HG02763 (cell line): ENCODE measurements at regions not wholly inside any gene's neighbourhood (a gene's known extent, or its start where the extent isn't known, plus 50 kb on each side); places are given as distances from the start of the nearest gene placed in this dataset.
"Not testable (repeated sequence)": the region's sequence is repeated elsewhere in the genome, so short reads cannot be mapped to it uniquely, and the experiment has no call there.

Experiments
- ATAC-seq: cut with Tn5 transposase; IDR thresholded peaks from one replicate; pipeline ENCODE4 v1.9.1; 2021; ENCODE audit warnings: mild to moderate bottlenecking, moderate library complexity; ENCODE audit not compliant: unreplicated experiment

DNA sequence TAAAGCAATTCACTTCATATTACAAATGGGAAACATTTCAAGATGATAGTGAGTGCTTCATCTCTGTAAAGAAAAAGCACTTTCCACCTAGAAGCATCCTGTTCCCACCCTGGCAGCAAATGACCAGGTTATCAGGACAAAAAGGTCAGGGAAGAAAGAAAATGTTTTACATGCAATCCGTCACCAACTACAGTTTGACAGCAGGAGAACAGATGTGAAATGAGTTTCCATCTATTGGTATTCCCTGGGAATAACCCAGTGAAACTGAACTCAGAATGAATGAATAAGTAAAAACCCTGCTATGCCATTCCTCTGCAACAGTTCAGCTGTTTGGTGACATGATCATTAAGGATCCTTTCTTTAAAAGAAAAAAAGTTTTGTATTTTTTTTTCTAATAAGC lies 67.6 kb downstream of the HTR1A start:
- ATAC-seq, result no peak

DNA sequence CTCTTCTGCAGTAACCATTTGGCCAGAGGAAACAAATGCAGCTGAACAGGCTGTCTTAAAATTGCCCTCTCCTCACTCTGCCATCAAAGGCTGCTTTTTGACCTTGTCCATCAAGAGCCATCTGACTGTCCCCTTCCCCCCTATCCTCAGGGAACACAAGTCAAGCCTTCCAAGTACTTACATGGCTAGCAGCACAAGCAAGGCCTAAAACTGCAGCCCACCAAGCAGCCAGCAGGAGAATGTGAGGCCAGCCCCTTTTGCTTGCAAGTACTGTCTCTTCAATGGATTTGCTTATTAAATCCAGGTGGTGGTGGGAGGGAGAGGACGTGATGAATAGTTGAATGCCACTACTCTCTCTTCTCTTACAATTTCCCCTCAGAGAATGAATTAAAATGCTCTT lies 83.5 kb downstream of the HTR1A start:
- no peak for ATAC-seq

DNA sequence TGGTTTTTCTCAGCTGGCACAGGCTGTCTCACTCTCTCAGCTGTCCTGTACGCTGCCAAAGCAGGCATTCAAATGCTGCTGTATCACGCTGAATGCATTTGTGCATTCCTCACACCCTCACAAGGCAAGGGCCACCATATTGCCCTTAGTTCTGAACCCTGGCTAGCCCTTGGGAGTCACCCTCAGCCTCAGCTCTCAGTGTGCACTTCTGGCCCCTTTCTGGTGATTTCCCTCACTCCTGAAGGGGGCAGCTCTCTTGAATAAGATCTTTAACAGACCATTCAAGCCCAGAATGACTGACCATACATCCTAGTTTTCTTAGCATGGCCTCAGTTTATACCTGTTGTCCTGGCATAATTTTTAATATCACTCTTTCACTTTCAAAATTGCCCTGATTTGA lies 84.3 kb downstream of the HTR1A start:
- ATAC-seq, result no peak

DNA sequence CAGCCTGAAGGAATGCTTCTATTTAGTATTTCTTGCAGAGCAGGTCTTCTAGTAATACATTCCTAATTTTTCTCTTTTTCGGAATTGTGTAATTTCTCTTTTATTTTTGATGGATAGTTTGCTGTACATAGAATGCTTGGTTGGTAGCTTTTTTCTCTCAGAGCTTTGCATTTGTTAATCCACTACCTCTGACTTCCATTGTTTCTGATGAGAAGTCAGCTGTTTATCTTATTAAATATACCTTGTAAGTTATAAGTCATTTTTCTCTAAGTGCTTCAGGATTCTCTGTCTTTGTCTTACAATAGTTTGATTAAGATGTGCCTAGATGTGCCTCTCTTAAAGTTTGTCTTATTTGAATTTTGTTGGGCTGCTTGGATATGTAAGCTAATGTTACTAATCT lies 101.9 kb downstream of the HTR1A start:
- no peak for ATAC-seq

DNA sequence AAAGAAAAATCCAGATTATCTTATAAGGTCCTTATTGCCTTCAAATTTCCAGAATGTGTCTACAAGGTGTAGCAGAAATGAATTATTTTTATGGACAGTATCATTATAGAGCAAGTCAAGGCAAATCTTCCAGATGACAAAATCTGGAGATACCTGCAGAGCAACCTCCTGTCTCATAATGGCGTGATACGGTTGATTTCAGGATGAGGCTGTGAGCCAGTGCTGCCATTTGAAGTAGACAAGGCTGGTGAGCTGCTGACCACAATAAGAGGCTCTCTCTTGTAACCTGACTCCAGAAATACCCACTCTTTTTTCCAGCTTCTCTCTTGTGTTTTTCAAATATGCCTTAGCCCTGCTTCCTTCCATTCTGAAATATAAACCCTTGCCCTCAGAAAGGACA lies 108.2 kb downstream of the HTR1A start:
- ATAC-seq, result no peak

DNA sequence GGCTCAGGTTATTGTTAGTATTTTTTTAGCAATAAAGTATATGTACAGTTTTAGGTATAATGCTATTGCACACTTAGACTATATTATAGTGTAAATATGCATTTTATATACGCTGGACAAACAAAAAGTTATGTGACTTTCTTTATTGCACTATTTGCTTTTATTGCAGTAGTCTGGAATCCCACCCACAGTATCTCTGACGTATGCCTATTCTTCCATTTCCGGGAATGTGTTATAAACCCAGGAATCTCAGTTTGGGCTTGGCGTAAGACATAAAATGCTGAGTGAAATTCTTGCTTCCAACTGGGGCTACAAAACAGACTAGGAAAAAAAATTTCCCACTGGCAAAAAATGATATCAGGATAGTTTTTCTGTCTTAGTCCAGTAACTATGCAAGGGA lies 119.1 kb downstream of the HTR1A start:
- no peak for ATAC-seq

DNA sequence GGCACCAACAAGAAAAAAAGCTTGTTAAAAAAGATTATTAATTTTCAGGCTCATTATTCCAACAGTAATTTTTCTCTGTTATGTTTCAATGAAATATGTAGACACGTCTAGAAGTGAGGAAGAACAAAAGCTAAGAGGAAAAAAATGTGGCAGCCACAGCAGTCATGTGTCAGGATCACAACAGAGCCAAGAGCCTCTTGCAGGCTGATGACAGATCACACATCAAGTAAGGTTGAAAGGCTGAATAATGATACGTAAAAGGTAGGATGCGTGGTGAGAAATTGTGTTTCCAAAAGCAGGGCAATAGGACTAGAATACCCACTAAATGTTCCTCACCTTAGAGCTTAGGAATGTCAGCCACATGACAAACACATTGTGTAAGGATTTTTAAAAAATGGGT lies 124.8 kb downstream of the HTR1A start:
- no peak for ATAC-seq

DNA sequence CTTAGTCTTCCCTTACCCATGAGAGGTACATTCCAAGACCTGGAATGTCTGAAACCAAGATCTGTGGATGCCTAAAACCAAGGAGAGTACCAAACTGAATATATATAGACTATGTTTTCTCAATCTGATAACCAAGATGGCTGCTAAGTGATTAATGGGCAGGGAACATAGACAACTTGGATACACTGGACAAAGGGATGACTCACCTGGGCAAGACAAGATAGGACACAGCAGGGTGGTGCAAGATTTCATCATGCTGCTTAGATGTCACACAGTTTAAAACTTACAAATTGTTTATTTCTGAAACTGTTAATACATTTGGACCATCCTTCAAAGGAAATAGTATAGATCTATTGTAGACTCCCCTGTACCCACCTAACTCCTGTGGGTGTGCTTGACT lies 130.9 kb downstream of the HTR1A start:
- ATAC-seq, result no peak

DNA sequence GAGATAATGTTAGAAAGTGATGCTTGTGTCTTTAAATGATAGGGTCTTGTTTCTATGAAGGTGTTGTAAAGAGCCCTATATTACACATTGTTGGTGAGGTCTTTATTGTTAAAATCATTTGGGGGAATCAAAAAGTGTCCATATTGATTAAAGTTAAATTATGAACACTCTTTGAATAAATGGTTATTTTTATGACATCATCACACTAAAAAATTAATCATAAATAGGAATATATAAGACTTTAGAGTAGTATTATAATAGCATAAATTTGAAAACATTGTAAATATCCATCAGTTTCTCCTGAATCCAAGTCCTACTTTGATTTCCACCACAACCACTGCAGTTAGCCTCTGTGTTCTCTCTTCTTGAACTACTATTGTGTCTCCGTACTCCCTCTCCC lies 136.3 kb downstream of the HTR1A start:
- no peak for ATAC-seq

DNA sequence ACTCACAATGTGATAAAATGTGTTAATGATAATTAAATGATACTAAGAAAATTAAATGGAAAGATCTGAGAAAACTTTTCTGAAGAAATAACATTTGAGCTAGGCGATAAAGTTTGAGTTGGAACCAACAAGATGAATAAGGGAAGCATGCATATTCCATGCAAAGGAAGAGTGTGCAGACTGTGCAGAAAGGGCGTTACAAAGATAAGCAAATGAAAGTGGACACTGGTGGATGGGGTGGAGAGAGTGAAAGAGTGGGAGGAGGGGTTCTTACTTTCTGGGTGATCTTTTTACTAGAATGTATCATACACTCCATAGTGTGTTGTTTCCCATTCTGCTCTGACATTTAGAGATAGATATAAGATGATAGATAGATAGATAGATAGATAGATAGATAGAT lies 138.7 kb downstream of the HTR1A start:
- ATAC-seq, result no peak

DNA sequence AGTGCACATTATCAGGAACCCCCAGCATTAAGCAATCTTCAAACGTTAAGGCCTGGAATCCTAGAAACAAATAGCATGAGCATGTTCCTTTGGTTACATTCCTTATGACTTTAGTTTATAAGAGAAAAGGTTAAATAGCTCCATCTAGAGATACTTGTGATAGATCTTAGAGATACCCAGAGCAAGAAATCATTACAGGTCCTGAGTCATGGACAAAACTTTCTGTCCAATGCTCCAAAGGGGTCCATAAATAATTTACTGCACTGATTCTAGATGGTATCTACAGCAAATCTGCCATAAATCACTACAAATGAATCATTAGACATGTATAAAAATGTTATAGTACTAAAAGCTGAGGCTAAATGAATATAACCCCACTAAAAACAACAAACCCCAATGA lies 139.6 kb downstream of the HTR1A start:
- ATAC-seq, result no peak

DNA sequence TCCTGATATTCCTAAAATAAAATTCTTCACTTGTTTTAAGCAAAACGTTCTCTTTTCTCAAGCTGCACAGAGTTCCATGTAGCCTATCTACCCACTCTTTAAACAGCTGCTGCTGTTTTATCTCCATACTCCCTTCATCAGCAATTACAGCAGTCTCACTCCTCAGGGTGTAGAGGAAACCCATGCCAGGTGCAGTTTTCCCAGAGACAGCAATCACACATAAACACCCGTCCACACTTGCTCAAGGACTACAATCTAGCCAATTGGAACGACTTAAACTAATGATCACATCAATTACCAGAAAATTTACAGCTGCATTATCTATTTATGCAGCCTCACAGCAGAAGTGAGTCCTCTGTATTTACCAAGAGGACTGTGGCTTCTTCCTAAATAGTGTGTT lies 141.7 kb downstream of the HTR1A start:
- no peak for ATAC-seq

DNA sequence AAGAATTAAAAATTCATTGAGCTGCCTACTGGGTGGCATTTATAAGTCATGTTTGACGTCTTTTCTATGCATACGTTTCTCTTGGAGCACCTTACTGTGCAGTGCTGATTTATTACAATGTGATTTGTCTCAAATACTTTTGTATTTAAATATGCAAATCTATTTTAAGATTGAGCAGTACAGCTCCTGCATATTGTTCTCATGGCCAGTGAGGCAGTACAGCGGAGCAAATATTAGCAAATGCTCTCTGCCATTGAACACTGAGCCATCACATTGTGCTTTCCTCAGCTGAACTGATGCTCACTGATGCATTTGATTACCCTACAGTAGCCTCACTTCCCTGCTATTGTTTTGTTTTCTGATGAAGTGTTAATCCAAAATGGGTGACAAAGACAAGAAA lies 149.6 kb downstream of the HTR1A start:
- no peak for ATAC-seq

DNA sequence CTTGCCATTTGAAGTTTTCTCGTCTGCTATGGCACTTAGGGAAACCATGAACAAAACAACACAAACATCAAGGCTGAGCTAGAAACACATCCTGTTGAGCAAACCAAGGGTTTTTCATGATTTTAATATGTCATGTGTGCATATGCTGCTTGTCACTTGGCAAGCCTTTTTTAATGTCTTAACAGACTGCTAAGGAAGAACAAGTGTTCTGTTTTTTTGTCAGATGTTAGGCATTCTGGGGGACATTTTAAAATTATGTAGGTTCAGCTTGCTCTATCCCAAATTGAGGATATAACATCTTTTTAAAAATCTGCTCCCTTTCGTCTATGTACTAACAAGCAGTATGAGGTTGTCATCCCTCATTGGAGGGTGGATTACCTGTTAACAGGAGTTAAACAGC lies 150.3 kb downstream of the HTR1A start:
- ATAC-seq, result no peak

DNA sequence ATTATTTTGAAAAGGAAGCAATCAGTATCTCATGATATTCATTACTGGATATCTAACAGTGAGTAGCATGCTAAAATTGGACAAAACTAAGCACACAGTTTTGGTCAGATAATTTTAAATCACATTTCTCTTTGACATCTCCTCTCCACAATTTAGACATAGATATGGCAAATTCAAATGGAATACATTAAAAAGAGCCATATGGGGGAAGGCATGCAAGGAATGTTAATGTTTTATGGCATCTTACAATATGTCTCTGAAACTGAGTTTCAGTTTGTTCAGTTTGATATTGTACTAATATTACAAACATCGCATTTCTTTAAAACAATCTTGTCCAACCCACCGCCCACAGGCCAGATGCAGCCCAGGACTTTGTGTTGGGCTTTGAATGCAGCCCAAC lies 151.0 kb downstream of the HTR1A start:
- no peak for ATAC-seq

DNA sequence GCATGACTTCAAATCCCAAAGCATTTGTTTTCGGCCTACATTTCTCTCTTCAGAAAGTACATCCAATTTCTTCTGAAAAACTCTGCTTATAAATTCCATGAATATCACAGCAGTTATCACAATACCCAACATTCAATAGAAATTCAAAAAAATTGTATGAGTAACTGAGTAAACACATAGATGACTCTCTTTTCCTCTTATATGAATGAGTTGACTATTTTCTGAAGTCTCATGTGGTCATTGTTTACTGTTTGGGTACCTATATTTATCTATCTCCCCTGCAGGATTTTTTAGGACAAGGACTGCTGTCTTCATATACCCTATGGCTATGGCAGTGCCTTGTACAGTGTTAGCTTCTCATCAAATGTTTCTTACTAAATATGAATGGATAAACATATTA lies 157.1 kb downstream of the HTR1A start:
- no peak for ATAC-seq

DNA sequence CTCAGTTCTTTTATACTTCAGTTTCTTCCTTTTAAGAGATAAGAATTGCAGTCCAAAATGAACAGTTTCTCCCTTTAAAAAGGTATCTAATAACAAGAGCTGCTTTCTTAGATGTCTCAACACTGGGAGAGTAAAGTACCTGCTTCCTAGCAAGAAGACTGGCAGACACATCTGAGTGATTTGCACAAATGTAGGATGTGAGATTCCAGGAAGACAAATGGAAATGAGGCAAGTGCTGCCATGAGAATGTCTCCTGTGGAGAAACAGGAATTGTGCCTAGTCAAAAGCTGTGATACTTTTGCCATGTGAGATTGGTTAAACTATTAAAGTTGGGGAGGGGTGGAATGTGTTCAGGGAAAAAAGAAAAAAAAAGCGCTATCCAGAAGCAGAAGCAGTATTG lies 159.1 kb downstream of the HTR1A start:
- ATAC-seq, result no peak

DNA sequence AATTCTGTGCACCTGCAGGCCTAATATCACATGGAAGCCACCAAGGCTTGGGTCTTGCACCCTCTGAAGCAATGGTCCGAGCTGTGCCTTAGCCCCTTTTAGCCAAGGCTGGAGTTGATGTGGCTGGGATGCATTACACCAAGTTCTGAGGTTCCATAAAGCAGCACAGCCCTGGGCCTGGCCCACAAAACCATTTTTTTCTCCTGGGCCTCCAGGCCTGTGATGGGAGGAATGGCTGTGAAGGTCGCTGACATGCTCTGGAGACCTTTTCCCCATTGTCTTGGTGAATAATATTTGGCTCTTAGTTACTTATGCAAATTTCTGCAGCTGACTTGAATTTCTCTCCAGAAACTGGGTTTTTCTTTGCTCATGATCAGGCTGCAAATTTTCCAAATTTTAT lies 167.3 kb downstream of the HTR1A start:
- no peak for ATAC-seq

DNA sequence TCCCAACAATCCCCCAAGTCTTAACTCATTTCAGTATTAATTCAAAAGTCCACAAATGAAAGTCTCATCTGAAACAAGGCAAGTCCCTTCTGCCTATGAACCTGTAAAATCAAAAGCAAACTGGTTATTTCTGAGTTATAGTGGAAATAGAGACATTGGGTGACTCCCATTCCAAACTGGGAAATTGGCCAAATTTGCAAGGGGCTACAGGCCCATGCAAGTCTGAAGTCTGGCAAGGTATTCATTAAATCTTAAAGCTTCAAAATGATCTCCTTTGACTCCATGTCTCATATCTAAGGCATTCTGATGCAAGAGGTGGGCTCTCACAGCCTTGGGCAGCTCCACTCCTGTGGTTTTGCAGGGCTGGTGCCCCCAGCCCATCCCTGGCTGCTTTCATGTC lies 167.9 kb downstream of the HTR1A start:
- ATAC-seq, result no peak

DNA sequence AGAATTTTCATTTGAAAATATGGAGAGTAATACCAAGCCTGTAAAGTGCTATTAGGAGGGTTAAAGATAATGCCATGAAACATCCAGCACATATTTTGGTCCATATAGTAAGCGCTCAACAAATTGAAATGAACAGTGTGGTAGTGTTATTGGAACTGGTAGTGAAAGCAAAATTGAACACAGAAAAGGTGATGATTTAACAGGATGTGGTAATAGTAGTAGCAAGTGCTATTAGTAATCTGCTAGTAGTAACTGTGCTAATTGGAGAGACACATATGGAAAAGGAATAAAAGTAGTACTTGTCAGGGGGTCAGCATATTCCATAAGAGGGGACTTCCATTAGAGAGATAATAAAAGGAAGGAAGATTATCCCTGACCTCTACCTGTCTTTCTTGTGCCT lies 187.3 kb downstream of the HTR1A start:
- ATAC-seq, result no peak

DNA sequence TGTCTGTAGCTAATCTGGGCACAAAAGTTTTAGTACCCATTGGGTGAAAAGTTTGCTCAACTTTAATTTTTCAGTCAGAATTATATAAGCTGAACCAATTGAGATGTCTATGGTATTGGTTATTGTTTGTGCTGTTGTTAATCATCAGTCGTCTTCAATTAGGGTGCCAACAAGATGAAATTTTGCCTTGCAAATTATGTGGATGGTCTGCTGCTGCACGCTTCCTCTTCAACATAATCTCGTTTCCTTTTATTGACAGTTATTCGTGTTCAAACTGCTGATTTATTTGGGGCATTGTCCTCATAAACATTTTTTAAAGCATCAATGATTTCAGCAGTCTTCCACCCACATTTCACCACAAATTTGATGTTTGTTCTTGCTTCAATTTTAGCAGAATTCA lies 194.0 kb downstream of the HTR1A start:
- no peak for ATAC-seq

DNA sequence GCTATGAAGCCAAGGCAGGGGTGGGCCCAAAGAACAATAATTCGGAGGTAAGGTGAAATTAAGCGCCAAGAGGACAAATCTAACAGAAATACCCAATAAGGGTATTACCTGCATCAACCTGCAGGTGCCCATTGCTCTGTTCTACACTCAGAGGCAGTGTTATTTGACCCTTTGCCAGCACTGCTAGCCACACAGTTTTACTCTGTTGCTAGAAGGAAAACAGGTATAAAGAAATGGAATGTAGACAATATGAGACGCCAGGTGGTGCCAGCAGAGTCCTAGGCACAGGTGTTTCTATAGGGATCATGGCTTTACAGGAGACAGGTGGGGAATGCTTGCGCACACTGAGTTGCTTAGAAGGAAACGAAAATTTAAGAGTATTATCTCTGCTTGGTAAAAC lies 201.3 kb downstream of the HTR1A start:
- ATAC-seq, result no peak

DNA sequence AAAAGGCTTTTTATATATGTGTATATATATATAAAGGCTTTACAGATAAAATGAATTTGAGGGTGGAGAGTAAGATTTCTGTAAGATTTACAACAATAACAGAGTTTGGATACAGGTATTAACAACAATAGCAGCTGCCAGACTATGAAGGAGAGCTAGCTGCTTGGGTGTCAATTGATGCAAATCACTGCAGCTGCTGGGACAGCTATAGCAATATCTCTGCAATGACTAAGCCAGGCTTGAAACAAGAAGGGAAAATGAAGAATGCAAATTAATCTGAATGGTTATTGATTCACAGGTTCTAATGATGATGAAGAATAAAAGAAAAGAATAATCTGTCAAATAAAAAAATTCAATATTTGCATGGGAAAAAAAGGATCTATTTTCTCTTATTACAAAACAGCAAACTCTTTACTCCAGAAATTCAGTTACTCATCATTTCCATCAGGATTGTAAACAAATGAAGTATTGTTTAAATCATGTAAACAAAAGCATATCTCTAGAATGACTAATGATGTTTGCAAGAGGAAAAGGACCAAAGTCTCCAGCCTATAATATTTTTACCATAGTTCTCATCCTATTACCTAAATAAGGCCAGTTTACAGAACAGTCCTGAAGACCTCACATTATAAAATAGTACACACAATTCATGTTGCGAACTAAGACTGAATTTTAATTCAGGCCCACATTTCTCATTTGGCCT lies 219.0 kb downstream of the HTR1A start:
- no peak for ATAC-seq

DNA sequence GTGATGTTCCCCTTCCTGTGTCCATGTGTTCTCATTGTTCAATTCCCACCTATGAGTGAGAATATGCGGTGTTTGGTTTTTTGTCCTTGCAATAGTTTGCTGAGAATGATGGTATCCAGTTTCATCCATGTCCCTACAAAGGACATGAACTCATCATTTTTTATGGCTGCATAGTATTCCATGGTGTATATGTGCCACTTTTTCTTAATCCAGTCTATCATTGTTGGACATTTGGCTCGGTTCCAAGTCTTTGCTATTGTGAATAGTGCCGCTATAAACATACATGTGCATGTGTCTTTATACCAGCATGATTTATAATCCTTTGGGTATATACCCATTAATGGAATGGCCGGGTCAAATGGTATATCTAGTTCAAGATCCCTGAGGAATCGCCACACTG lies 229.4 kb downstream of the HTR1A start:
- not testable (repeated sequence) for ATAC-seq
